HG02840 (cell line): ENCODE measurements at regions not wholly inside any gene's neighbourhood (a gene's known extent, or its start where the extent isn't known, plus 50 kb on each side); places are given as distances from the start of the nearest gene placed in this dataset.

Experiments used
- ATAC-seq: cut with Tn5 transposase; IDR thresholded peaks from one replicate; pipeline ENCODE4 v1.9.1; 2021; ENCODE audit warnings: mild to moderate bottlenecking, moderate library complexity, moderate number of reproducible peaks; ENCODE audit not compliant: unreplicated experiment, low FRiP score

- no peak for ATAC-seq
These were observed 233.5 kb upstream of the MGMT start for GRCh38 chr10:129233351-129234148.

GRCh38 chr10:129236274-129236691 is 230.8 kb upstream of the MGMT start:
- ATAC-seq, result no peak

- ATAC-seq, result no peak
These were observed 225.6 kb upstream of the MGMT start for GRCh38 chr10:129241461-129241860.

DNA sequence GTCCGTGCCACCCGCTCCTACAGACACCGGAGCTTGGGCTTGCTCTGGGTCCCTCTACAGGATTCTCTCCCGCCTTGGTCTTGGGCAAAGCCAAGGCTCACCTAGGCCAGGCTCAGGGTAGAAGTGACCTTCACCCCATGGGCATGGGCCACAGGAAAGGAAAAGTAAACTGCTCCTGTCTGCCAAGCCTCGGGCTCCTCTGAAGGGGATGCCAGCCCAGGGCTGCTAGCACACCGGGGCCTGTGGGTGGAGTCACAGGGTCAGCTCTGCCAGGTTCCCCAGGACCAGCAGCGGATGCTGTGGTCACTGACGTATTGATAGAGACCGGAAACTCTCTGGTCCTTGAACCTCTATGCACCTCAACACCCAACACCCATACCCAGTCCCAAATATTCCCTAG is 222.7 kb upstream of the MGMT start:
- no peak for ATAC-seq

DNA sequence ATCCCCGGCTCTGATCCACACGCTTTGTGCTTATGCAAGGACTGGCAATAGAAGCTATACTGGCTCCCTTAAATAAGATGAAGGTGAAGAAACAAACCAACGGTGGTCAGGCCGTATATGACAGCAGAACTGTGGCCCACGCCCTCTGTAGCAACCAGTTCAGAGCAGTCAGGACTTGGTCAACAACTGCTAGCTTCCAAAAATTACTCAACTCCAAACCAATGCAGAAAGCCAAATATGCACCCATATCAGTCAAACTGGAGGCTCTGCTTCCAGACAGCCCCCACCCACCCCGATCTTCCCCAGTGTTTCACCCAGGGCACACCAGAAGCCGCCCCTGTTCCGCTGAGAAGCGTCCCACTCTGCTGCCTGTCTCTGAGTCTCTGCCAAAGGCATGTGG is 222.3 kb upstream of the MGMT start:
- ATAC-seq, result no peak

DNA sequence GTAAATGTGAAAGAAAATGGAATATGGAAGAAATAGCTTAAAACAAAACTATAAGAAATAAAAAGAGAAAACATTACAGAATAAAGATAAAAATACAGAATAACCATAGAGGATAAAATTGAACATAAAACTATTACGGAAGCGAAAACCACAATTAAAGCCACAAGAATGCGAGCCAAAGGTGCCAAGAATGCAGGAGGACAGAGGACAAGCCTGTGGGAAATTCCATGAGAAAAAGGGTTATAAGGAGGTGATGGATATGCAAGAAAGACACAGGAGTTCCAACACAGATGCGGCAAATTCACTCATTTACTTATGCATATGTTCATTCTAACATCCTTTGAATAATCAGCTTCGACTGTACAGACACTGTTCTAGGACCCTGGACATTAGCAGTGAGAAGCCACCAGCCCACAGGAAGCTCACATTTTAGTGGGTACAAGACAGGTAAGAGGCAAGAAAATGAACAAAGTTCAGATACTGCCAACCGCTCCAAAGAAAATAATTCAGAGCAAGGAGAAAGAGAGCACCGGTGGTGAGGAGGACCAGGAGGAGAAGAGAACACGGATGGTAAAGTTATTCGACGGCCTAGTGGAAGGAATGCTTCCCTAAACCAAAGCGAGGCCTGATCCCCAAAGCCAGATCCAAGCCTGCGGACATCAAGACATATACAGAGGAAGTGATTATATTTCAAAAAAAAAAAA is 213.7 kb upstream of the MGMT start:
- no peak for ATAC-seq

- ATAC-seq, result no peak
These were observed 213.2 kb upstream of the MGMT start for GRCh38 chr10:129253865-129254179.

- ATAC-seq, result no peak
These were observed 208.6 kb upstream of the MGMT start for GRCh38 chr10:129258283-129258923.

DNA sequence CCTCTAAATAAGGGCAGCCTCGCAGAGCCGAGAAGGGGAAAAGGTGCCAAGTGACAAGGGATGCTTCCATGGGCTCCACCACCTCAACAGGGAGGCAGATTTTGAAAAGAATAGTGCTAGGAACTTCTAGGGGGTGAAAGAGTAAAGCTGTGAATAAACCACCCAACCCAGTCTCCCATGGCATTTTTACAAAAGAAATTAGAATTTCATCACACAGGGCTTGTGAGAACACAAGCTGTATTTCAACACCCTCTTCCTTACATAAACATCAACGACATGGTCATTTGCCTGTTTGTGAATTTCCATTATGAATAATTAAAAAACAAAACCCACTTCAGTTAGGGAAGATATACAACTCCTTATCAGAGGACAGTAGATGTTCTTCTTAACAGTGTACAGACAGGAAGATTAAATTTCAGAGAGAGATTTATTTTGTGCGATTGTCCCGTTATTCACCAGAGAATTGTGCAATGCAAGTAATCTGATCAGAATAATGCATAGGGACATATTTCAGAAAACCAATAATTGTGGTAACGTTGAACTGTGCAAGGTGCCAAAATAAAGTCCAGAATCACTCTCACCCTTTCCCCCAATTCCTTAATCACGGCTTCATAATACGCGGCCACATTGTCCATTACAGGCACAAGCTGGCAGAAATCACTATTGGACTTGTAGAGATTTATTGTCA is 207.8 kb upstream of the MGMT start:
- ATAC-seq, result no peak

- ATAC-seq, result no peak
These were observed 194.9 kb upstream of the MGMT start for GRCh38 chr10:129272176-129272575.

DNA sequence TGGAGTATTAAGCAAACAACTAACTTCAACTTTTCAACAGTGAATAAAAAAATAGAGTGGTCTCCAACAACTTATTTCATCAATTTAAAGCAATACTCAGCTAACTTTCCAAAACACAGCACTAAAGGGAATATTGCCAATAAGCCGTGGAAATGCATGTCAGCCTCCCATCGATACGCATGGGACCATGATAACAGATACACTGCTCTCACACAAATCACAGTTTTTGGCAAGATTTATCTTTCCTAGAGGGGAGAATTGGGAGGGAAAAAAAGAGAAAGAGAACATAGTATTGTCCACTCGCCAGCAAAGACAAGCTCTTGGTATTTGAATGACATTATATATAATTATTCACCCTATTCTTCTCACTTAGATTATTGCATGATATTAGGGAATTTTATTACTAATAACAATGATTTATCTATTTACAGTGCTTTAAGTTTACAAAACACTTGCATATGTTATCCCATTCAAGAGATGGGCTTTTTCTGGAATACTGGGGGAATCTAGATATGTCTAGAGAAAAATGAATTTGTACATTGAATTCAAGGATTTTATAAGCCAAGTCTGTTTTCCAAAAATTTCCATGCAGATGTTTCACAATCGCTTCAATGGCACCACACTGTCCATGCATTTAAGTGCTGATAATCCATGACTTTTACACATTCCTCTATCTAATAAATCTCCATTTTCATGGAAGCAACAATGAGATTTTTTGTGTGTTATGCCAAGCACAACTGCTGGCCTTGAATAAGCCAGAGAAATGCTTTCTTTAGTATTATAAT is 194.0 kb upstream of the MGMT start:
- ATAC-seq, result no peak

GRCh38 chr10:129273860-129274259 is 193.2 kb upstream of the MGMT start:
- ATAC-seq, result no peak

GRCh38 chr10:129274748-129275474 is 192.1 kb upstream of the MGMT start:
- no peak for ATAC-seq

- ATAC-seq, result no peak
These were observed 191.2 kb upstream of the MGMT start for GRCh38 chr10:129275886-129276285.

GRCh38 chr10:129277084-129277483 is 190.0 kb upstream of the MGMT start:
- no peak for ATAC-seq

- ATAC-seq, result no peak
These were observed 189.2 kb upstream of the MGMT start for GRCh38 chr10:129277841-129278240.

GRCh38 chr10:129278686-129279085 is 188.4 kb upstream of the MGMT start:
- ATAC-seq, result no peak

DNA sequence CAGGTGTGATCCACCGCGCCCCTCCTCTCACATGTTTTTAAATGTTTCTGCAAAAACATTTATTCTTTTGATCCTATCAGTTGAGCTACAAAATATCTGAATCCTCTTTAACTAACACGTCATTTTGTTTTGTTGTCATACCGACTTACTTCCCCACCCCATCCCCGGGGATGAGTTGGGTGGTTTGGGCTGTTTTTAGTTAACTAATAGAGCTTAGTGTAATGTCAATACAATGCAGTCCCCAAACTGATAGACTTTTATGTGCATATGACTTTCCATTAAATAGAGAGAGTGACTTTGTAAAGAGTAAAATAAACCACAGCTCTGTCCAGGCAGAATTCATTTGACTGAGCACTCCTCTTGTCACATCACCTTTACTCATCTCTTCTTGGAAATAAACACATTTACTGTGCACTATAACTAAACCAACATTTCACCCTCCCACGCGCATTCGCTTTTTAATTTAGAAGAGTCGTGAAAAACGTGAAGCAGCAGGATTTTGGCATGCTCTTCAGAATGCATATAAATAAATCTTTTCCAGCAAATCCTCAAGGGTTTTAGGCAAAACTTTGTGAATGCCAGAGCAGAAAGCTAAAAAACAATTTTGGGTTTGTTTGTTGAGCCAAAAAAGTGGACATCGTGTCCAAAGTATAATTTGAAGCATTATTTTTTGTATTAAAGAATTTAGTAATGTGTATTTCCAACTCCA is 187.4 kb upstream of the MGMT start:
- ATAC-seq, result no peak

DNA sequence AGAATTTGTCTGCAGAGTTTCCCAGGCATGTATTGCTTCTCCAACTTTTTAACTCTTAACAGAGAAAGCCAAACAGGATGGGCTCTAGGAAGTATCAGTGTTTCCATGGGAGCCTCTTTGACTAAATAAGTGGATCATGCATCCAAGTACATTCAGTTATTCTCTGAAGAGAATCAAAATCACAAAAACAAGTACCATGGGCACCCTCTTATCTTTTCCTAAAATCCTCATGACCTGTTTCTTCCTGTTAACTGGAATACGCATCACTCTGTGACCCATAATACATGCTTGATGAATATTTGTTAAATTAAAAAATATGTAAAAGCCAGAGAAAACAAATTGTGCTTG is 186.9 kb upstream of the MGMT start:
- ATAC-seq, result no peak
